Coronary artery (tissue), 2 donors: ENCODE measurements at regions not wholly inside any gene's neighbourhood (a gene's known extent, or its start where the extent isn't known, plus 50 kb on each side); places are given as distances from the start of the nearest gene placed in this dataset.

Experiments
- DNase-seq: peaks from one replicate; pipeline ENCODE4 v3.0.0-alpha.2; 2017; ENCODE audit warnings: low spot score
- H3K27ac ChIP-seq, 2 donors: fragments of 200-600 bp; sonication (generic); one replicate each; pipeline ENCODE4 v1.5.1; 2016 to 2019
- H3K4me3 ChIP-seq: fragments of 200-600 bp; sonication (generic); 2 replicates; pipeline ENCODE4 v1.5.1; 2016; ENCODE audit warnings: mild to moderate bottlenecking, moderate library complexity
- CTCF ChIP-seq: fragments of 200-600 bp; sonication (generic); IDR thresholded peaks from one replicate; pipeline ENCODE4 v1.5.1; 2019; ENCODE audit warnings: antibody characterized with exemption

- Histone ChIP-seq H3K27ac (no peak overlapping the region), H3K4me3 (no peak overlapping the region)
- TF ChIP-seq CTCF: no peak
- DNase-seq: no peak
Measured at GRCh38 chr15:62218841-62219240, 53.8 kb upstream of the C2CD4B start.

GRCh38 chr15:62219799-62220198 is 54.7 kb upstream of the C2CD4B start:
- Histone ChIP-seq H3K4me3 (no peak overlapping the region), H3K27ac (no peak overlapping the region)
- TF ChIP-seq CTCF: no peak
- DNase-seq: no peak

GRCh38 chr15:62223020-62223419 is 57.9 kb upstream of the C2CD4B start:
- DNase-seq: no peak
- no peak overlapping the region for H3K4me3 ChIP-seq
- TF ChIP-seq CTCF: no peak
- H3K27ac ChIP-seq: no peak overlapping the region

GRCh38 chr15:62228604-62229003 is 63.5 kb upstream of the C2CD4B start:
- Histone ChIP-seq H3K4me3 (no peak overlapping the region), H3K27ac (no peak overlapping the region)
- DNase-seq: no peak
- TF ChIP-seq CTCF: no peak

- H3K4me3 ChIP-seq: no peak overlapping the region
- TF ChIP-seq CTCF: no peak
- no peak overlapping the region for H3K27ac ChIP-seq
- DNase-seq: no peak
Measured at GRCh38 chr15:62231856-62232255, 66.8 kb upstream of the C2CD4B start.

GRCh38 chr15:62240121-62241096 is 75.3 kb upstream of the C2CD4B start:
- no peak for DNase-seq
- Histone ChIP-seq H3K27ac (no peak overlapping the region), H3K4me3 (no peak overlapping the region)
- TF ChIP-seq CTCF: no peak
